Panc1 (cell line): ENCODE measurements at regions not wholly inside any gene's neighbourhood (a gene's known extent, or its start where the extent isn't known, plus 50 kb on each side); places are given as distances from the start of the nearest gene placed in this dataset.

Experiments used
- ATAC-seq: fragments of 200-7000 bp; cut with Tn5 transposase; 2 replicates; pipeline ENCODE4 v1.9.1; 2020; ENCODE audit warnings: mild to moderate bottlenecking, moderate library complexity
- BruUV-seq: library from RNA; stranded (reverse); fragments of 400-500 nt; replicated peaks from 2 replicates; lab custom pipeline; 2021; lab: Mats Ljungman, UMichigan
- CTCF ChIA-PET: fragments of 300-600 bp; sonication (Branson Sonifier 250); formaldehyde crosslinking; loops from one replicate; lab custom pipeline; 2022; ENCODE audit warnings: antibody characterized with exemption; lab: Charles Lee
- POLR2A ChIA-PET: fragments of 300-600 bp; sonication (Branson Sonifier 250); formaldehyde crosslinking; loops from one replicate; lab custom pipeline; 2022; ENCODE audit warnings: antibody characterized with exemption; lab: Charles Lee
- DNase-seq: peaks from one replicate; pipeline ENCODE4 v3.0.0-alpha.2; 2010; ENCODE audit warnings: low read depth, low spot score
- H3K27ac ChIP-seq: 2 replicates; pipeline ENCODE4 v1.5.1; 2011; ENCODE audit warnings: mild to moderate bottlenecking, low read length, inconsistent platforms
- H3K27me3 ChIP-seq: fragments of 200-500 bp; sonication (Bioruptor generic); 2 replicates; pipeline ENCODE4 v1.6.0; 2014; ENCODE audit warnings: low read length, inconsistent platforms; ENCODE audit not compliant: control insufficient read depth, insufficient read depth
- H3K36me3 ChIP-seq: fragments of 200-500 bp; sonication (Bioruptor generic); 2 replicates; pipeline ENCODE4 v1.5.1; 2014; ENCODE audit warnings: inconsistent platforms, mild to moderate bottlenecking, low read length, moderate library complexity; ENCODE audit not compliant: control insufficient read depth, insufficient read depth
- H3K4me1 ChIP-seq: 2 replicates; pipeline ENCODE4 v1.5.1; 2011; ENCODE audit warnings: inconsistent platforms, mild to moderate bottlenecking, low read length, moderate library complexity; ENCODE audit not compliant: control insufficient read depth, insufficient read depth
- H3K4me3 ChIP-seq, 2 experiments: 2 replicates each; pipeline ENCODE4 v1.5.1; 2011 to 2012; ENCODE audit warnings: low read depth in 2 of 2, low read length in 2 of 2, mild to moderate bottlenecking in 2 of 2, inconsistent platforms in 1 of 2, moderate library complexity in 1 of 2
- H3K9me3 ChIP-seq: fragments of 200-500 bp; sonication (Bioruptor generic); 2 replicates; pipeline ENCODE4 v1.5.1; 2014; ENCODE audit warnings: low read depth, mild to moderate bottlenecking, inconsistent platforms, low read length, moderate library complexity; ENCODE audit not compliant: control insufficient read depth, insufficient read depth
- CTCF ChIP-seq: fragments of 450-650 bp; IDR thresholded peaks from 2 replicates; pipeline ENCODE4 v1.5.1; 2017; ENCODE audit warnings: mild to moderate bottlenecking
- POLR2AphosphoS5 ChIP-seq: IDR thresholded peaks from 2 replicates; pipeline ENCODE4 v1.6.1; 2012; ENCODE audit warnings: mild to moderate bottlenecking, low read depth, low read length, moderate library complexity
- REST ChIP-seq, 2 experiments: IDR thresholded peaks; 2 replicates each; pipeline ENCODE4 v1.6.1; 2011 to 2012; ENCODE audit warnings: low read depth in 2 of 2, control low read depth in 1 of 2, low read length in 1 of 2, mild to moderate bottlenecking in 1 of 2, moderate library complexity in 1 of 2; ENCODE audit not compliant: insufficient read depth in 1 of 2
- SIN3A ChIP-seq: IDR thresholded peaks from 2 replicates; pipeline ENCODE4 v1.6.1; 2012; ENCODE audit warnings: low read depth, mild to moderate bottlenecking, low read length, moderate library complexity, borderline replicate concordance; ENCODE audit not compliant: insufficient read depth
- TCF7L2 ChIP-seq: IDR thresholded peaks from 2 replicates; pipeline ENCODE4 v1.6.1; 2011; ENCODE audit warnings: mild to moderate bottlenecking, low read depth, low read length, inconsistent platforms
- in situ Hi-C: cut with HindIII; loops from 2 replicates; pipeline ENCODE4 v1.10.0; 2016; ENCODE audit warnings: low sequenced_read_pairs, low pct_unique_long_range_greater_than_20kb
- intact Hi-C: fragments of 100-400 bp; cut with micrococcal nuclease; formaldehyde crosslinking; loops from one replicate; pipeline ENCODE4 v1.10.0; 2022; ENCODE audit not compliant: unreplicated experiment

GRCh38 chrX:145524931-145525330 lies 277.6 kb downstream of the SPANXN1 start:
- intact Hi-C loops, result no loop called here
- no peak for ATAC-seq
- CTCF ChIA-PET, result no interaction called here

GRCh38 chrX:145532176-145532780 lies 285.0 kb downstream of the SPANXN1 start:
- BruUV-seq, result no TSS peak
- ATAC-seq (no peak), DNase-seq (no peak)
- no peaks in the 10 kb centered on the region for H3K4me1 ChIP-seq
- H3K27me3 ChIP-seq, result no peaks in the 10 kb centered on the region
- TF ChIP-seq POLR2AphosphoS5 (no peak), TCF7L2 (no peak), SIN3A (no peak), CTCF (no peak), REST (IDR thresholded peaks at IDR 0.05; ENCODE audit: insufficient read depth in 1 of 2, low read depth in 2 of 2, low read length in 1 of 2) (no peak)
- no peaks in the 10 kb centered on the region for H3K9me3 ChIP-seq
- H3K27ac ChIP-seq, result no peak overlapping the region
- no peaks in the 10 kb centered on the region for H3K36me3 ChIP-seq
- ChIA-PET POLR2A (no interaction called here), CTCF (no interaction called here)
- intact Hi-C loops (no loop called here), in situ Hi-C loops (no loop called here)
- no peak overlapping the region for H3K4me3 ChIP-seq

More at GRCh38 chrX:145524931-145525330, 277.6 kb downstream of the SPANXN1 start:
- H3K4me1 ChIP-seq, result no peaks in the 10 kb centered on the region
- H3K9me3 ChIP-seq, result no peaks in the 10 kb centered on the region
- POLR2A ChIA-PET, result no interaction called here
- no peak overlapping the region for H3K4me3 ChIP-seq
- no TSS peak for BruUV-seq
- no peaks in the 10 kb centered on the region for H3K27me3 ChIP-seq
- H3K36me3 ChIP-seq, result no peaks in the 10 kb centered on the region
- in situ Hi-C loops, result no loop called here
- TF ChIP-seq POLR2AphosphoS5, result no peak
- TF ChIP-seq TCF7L2, result no peak
- no peak for TF ChIP-seq CTCF
- no peak for TF ChIP-seq SIN3A
- no peak for TF ChIP-seq REST (IDR thresholded peaks at IDR 0.05; ENCODE audit: insufficient read depth in 1 of 2, low read depth in 2 of 2, low read length in 1 of 2)
- H3K27ac ChIP-seq, result no peak overlapping the region
- DNase-seq, result no peak
